Muscle of back (tissue), 3 donors: ENCODE measurements at regions not wholly inside any gene's neighbourhood (a gene's known extent, or its start where the extent isn't known, plus 50 kb on each side); places are given as distances from the start of the nearest gene placed in this dataset.

Source experiments
- DNase-seq, 3 donors: peaks; one replicate each; pipeline versions ENCODE4 v3.0.0 to v3.0.0-alpha.2; 2013

- no peak for DNase-seq
Measured at GRCh38 chr16:82248012-82248656, 78.1 kb upstream of the MPHOSPH6 start.

- DNase-seq, result peak in 1 of 3 donors; percentile 25
Measured at GRCh38 chr16:82242201-82242600, 72.2 kb upstream of the MPHOSPH6 start.

DNA sequence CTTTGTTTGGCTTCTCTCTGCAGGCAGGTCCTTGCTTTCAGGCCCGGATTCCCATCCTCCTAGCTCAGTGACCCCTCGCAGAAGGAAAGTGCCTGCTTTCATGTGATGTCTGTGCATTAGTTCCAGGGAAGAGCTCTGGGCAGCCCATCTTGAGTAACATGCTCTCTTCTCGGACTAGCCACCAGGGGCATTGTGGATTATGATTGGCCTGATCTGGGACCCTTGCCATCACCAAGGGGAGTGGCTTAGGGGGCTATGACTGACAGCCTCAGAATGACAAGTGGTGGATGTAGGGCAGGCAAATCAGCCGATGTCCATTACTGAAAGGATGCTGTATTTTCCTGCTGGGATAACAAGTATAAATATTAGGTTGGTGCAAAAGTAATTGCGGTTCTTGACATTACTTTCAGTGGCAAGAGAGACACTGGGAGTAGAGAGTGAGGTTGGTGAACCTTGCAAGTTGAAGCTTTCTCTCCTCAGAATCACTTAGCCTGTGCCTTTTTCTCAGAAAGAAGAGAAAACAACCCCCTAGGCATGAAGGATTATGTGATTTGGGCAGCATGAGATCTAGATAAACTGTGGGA, 71.5 kb upstream of the MPHOSPH6 start:
- DNase-seq, result no peak

- DNase-seq, result no peak
Measured at GRCh38 chr16:82240111-82240510, 70.1 kb upstream of the MPHOSPH6 start.

- no peak for DNase-seq
Measured at GRCh38 chr16:82236875-82237274, 66.9 kb upstream of the MPHOSPH6 start.

GRCh38 chr16:82236415-82236814, 66.4 kb upstream of the MPHOSPH6 start:
- no peak for DNase-seq

GRCh38 chr16:82232806-82233205, 62.8 kb upstream of the MPHOSPH6 start:
- no peak for DNase-seq

GRCh38 chr16:82231008-82231787, 61.2 kb upstream of the MPHOSPH6 start:
- no peak for DNase-seq

DNA sequence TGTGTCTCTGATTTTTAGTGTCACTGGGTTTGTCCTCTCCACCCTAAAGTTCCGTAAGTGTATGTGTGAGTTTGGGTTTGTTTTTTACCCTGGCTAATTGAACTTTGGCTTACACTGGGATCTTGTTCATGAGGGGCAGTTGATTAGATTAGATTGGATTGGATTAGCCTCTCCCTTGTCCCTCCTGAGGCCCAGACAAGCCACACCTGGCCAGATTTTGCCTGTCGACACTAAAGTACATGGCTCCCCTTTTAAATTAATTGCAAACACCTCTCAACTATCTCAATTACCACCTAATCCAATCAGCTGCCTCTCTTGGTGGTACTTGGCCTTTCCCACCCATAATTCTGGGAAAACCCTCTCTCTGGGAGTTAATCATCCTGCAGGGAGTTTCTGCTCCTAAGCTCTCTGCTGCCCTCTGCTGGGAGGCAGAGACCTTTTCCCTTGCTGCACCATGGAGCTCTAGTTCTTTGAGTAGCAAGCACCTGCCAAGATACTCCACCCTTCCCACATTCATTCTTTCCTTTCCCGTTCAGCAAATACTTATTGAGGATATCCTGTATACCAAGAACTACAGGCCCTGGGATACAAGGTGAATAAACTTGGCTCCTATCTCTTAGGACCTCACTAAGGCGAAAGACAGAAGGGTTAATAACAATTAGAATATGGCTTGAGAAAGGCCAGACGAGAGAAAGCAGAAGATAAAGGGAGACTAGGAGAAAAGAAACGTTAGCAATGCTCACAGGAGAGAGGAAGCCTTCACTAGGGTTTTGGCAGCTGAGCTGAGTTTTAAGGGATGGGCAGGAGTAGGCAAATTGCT, 60.0 kb upstream of the MPHOSPH6 start:
- peak; percentile 27 to 42 (median 33) for DNase-seq

DNA sequence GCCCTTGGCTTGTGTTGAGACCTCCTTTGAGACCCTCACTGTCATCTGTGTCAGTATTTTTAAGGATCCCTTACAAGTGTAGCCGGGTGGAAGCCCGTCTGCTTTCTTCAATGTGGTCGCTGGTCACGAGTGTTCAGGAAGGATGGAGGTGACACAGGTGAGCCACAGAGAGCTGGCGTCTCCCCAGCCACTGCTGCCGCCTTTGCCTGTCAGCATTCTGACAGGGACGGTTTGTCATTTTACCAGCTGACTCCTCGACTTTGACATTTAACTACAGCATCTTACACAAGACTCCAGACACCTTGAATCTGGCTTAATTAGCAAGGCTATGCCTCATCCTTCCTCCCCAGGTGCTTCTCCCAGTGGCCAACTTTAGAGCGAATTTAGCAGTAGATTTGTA, 56.3 kb upstream of the MPHOSPH6 start:
- DNase-seq, result no peak

DNA sequence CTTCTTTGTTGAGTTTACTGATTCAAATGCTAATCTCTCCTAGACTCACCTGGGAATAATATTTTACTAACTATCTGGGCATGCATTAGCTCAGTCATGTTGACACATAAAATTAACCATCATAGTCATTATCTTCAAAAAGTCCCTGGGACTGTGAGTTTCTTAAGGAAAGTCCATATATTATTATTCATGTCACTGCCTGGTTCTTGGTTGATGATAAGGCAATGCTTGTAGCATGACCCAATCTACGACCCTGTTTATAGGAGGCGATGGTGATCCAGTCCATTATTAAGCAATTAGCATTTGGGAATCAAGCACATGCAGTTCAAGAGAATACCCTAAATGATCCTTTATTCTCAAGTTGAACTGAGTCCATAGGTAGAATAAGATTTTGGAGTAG, 54.8 kb upstream of the MPHOSPH6 start:
- no peak for DNase-seq

DNA sequence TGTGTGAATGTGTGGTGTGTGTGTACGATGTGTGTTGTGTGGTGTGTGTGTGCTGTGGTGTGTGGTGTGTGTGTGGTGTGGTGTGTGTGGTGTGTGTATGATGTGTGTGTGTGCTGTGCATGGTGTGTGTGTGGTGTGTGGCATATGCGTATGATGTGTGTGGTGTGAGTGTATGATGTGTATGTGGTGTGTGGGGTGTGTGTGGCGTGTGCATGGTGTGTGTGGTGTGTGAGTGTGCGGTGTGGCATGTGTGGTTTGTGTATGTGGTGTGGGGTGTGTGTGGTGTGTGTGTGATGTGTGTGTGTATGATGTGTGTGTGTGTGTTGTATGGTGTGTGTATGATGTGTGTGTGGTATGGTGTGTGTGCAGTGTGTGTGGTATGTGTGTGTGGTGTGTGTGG, 50.5 kb upstream of the MPHOSPH6 start:
- no peak for DNase-seq
